ENCODE measurements at regions not wholly inside any gene's neighbourhood (a gene's known extent, or its start where the extent isn't known, plus 50 kb on each side); places are given as distances from the start of the nearest gene placed in this dataset.

- WGBS (ENCODE audit: missing lambda C conversion rate), result 3% methylated on average over 3 of the region's 3 CpGs
- Histone ChIP-seq H3K4me1 (no peaks in the 10 kb centered on the region), H3K4me3 (no peak overlapping the region), H3K9me3 (no peaks in the 10 kb centered on the region), H3K27ac (no peak overlapping the region), H3K4me2 (no peak overlapping the region)
- DNase-seq (ENCODE audit: low read depth in 1 of 2, low spot score in 1 of 2) (no peak), ATAC-seq (no peak), FAIRE-seq (no peak)
- POLR2A ChIA-PET, result no interaction called here
- TF ChIP-seq NR3C1 (IDR thresholded peaks at IDR 0.05) (no peak), ZNF302 (CRISPR knock-in tag; IDR thresholded peaks at IDR 0.05) (no peak), EHF (CRISPR knock-in tag; IDR thresholded peaks at IDR 0.05) (no peak), E2F6 (IDR thresholded peaks at IDR 0.05; ENCODE audit: borderline replicate concordance, low read depth) (no peak)
- CTCF ChIA-PET, result no interaction called here
These were observed 124.8 kb upstream of the LINC00305 start for GRCh38 chr18:64273724-64274123.

DNA sequence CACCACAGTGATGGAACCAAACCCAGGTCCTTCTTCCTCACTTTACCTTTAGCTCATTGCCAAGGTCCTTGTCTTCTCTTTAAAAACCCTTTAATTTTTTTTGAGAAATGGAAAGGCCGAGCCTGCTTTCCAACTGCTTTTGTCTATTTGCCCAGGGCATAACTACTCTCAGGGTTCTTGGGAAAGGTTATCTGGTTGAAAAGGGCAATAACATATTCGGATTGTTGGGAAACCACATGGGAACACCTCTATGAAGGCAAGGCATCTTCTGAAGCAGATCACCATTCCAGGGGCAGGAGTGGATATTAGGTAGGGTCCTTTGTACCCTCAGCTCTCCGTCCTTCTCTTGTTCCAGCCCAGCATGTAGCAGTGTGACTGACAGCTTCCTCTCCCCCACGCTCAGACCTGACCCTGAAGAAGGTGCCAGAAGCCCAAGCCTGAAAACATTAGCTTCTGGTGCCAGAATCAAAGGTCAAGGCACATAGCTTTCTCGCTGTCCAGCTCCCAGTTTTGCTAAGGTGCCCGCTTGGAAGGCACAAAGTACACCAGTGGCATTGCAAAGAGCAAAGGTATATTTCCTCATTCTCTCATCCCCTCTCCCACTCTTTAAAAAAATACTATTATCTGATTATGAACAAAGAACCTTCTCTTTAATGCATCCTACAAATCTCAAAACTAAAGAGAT is 123.2 kb upstream of the LINC00305 start:
- H3K4me1 ChIP-seq, result no peaks in the 10 kb centered on the region
- DNase-seq (ENCODE audit: low read depth in 1 of 2, low spot score in 1 of 2) (no peak), ATAC-seq (no peak), FAIRE-seq (no peak)
- POLR2A ChIA-PET, result no interaction called here
- no peak overlapping the region for H3K4me3 ChIP-seq
- TF ChIP-seq TP53 (CRISPR knock-in tag; IDR thresholded peaks at IDR 0.05) (no peak), RAD21 (conservative IDR thresholded peaks at IDR 0.05 in 1 of 2, IDR thresholded peaks at IDR 0.05 in 1 of 2) (no peak), HDAC2 (IDR thresholded peaks at IDR 0.05) (no peak), GATA3 (IDR thresholded peaks at IDR 0.05; ENCODE audit: borderline replicate concordance) (no peak), KDM1A (IDR thresholded peaks at IDR 0.05; ENCODE audit: low read depth) (no peak), CHD4 (IDR thresholded peaks at IDR 0.05; ENCODE audit: borderline replicate concordance) (no peak), ZNF302 (CRISPR knock-in tag; IDR thresholded peaks at IDR 0.05) (no peak), HOXB5 (CRISPR knock-in tag; IDR thresholded peaks at IDR 0.05) (no peak), BHLHE40 (IDR thresholded peaks at IDR 0.05; ENCODE audit: low read depth, low read length) (no peak), MAZ (IDR thresholded peaks at IDR 0.05; ENCODE audit: borderline replicate concordance, low read depth, low read length) (no peak), USF2 (IDR thresholded peaks at IDR 0.05) (no peak), EHMT2 (IDR thresholded peaks at IDR 0.05; ENCODE audit: low read depth) (no peak), POLR2A (IDR thresholded peaks at IDR 0.05; ENCODE audit: low read length) (no peak), JUNB (IDR thresholded peaks at IDR 0.05) (no peak), CBX2 (IDR thresholded peaks at IDR 0.05; ENCODE audit: borderline replicate concordance, low read depth) (no peak), ZFP36 (IDR thresholded peaks at IDR 0.05; ENCODE audit: borderline replicate concordance, partially characterized antibody) (no peak)
- TF ChIP-seq, protein P1, sequence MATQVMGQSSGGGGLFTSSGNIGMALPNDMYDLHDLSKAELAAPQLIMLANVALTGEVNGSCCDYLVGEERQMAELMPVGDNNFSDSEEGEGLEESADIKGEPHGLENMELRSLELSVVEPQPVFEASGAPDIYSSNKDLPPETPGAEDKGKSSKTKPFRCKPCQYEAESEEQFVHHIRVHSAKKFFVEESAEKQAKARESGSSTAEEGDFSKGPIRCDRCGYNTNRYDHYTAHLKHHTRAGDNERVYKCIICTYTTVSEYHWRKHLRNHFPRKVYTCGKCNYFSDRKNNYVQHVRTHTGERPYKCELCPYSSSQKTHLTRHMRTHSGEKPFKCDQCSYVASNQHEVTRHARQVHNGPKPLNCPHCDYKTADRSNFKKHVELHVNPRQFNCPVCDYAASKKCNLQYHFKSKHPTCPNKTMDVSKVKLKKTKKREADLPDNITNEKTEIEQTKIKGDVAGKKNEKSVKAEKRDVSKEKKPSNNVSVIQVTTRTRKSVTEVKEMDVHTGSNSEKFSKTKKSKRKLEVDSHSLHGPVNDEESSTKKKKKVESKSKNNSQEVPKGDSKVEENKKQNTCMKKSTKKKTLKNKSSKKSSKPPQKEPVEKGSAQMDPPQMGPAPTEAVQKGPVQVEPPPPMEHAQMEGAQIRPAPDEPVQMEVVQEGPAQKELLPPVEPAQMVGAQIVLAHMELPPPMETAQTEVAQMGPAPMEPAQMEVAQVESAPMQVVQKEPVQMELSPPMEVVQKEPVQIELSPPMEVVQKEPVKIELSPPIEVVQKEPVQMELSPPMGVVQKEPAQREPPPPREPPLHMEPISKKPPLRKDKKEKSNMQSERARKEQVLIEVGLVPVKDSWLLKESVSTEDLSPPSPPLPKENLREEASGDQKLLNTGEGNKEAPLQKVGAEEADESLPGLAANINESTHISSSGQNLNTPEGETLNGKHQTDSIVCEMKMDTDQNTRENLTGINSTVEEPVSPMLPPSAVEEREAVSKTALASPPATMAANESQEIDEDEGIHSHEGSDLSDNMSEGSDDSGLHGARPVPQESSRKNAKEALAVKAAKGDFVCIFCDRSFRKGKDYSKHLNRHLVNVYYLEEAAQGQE (IDR thresholded peaks at IDR 0.05), result no peak
- TF ChIP-seq, protein P2, sequence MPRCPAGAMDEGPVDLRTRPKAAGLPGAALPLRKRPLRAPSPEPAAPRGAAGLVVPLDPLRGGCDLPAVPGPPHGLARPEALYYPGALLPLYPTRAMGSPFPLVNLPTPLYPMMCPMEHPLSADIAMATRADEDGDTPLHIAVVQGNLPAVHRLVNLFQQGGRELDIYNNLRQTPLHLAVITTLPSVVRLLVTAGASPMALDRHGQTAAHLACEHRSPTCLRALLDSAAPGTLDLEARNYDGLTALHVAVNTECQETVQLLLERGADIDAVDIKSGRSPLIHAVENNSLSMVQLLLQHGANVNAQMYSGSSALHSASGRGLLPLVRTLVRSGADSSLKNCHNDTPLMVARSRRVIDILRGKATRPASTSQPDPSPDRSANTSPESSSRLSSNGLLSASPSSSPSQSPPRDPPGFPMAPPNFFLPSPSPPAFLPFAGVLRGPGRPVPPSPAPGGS (IDR thresholded peaks at IDR 0.05), result no peak
- TF ChIP-seq, protein P3, sequence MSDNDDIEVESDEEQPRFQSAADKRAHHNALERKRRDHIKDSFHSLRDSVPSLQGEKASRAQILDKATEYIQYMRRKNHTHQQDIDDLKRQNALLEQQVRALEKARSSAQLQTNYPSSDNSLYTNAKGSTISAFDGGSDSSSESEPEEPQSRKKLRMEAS (IDR thresholded peaks at IDR 0.05), result no peak
- no peaks in the 10 kb centered on the region for H3K9me3 ChIP-seq
- no peak overlapping the region for H3K27ac ChIP-seq
- CTCF ChIA-PET, result no interaction called here
- 0% methylated on average over 6 of the region's 6 CpGs for WGBS (ENCODE audit: missing lambda C conversion rate)
- H3K4me2 ChIP-seq, result no peak overlapping the region
